Fibroblast of lung (primary cell): ENCODE measurements at regions not wholly inside any gene's neighbourhood (a gene's known extent, or its start where the extent isn't known, plus 50 kb on each side); places are given as distances from the start of the nearest gene placed in this dataset.

Experiments used
- CTCF ChIP-seq, 2 donors: IDR thresholded peaks in 1 of 2; conservative IDR thresholded peaks in 1 of 2; 1 replicate in 1 of 2; 2 replicates in 1 of 2; pipeline ENCODE4 v1.5.1; 2011 to 2012; ENCODE audit warnings: low read length in 2 of 2, control low read depth in 1 of 2, inconsistent platforms in 1 of 2, low read depth in 1 of 2, mild to moderate bottlenecking in 1 of 2
- EZH2 ChIP-seq: IDR thresholded peaks from 2 replicates; pipeline ENCODE4 v1.5.1; 2012; ENCODE audit warnings: low read length, control low read depth, mild to moderate bottlenecking; ENCODE audit errors: missing control alignments

- TF ChIP-seq EZH2 (no peak), CTCF (conservative IDR thresholded peaks at IDR 0.05 in 1 of 2, IDR thresholded peaks at IDR 0.05 in 1 of 2; ENCODE audit: low read depth in 1 of 2, low read length in 2 of 2) (peak in 1 of 2 donors; percentile 35)
These were observed 141.9 kb upstream of the MKI67 start for GRCh38 chr10:128268015-128268722.
